Cardiac muscle cell (in vitro differentiated cells and primary cell): ENCODE measurements at regions not wholly inside any gene's neighbourhood (a gene's known extent, or its start where the extent isn't known, plus 50 kb on each side); places are given as distances from the start of the nearest gene placed in this dataset.

Experiments used
- DNase-seq, 2 donors: peaks; one replicate each; pipeline versions ENCODE4 v3.0.0 to v3.0.0-alpha.2; 2010 to 2017; ENCODE audit warnings: low read depth in 1 of 2, low spot score in 1 of 2
- H3K27ac ChIP-seq: fragments of 200-600 bp; sonication (generic); 2 replicates; pipeline ENCODE4 v1.5.1; 2016
- H3K27me3 ChIP-seq: fragments of 200-600 bp; sonication (generic); 2 replicates; pipeline ENCODE4 v1.6.0; 2016; ENCODE audit warnings: control low read depth
- H3K36me3 ChIP-seq: fragments of 200-600 bp; sonication (generic); 2 replicates; pipeline ENCODE4 v1.5.1; 2016; ENCODE audit warnings: control low read depth
- H3K4me1 ChIP-seq: fragments of 200-600 bp; sonication (generic); 2 replicates; pipeline ENCODE4 v1.8.1; 2017; ENCODE audit warnings: low read depth, mild to moderate bottlenecking, mixed run types
- H3K4me3 ChIP-seq: fragments of 200-600 bp; sonication (generic); 2 replicates; pipeline ENCODE4 v1.5.1; 2016; ENCODE audit warnings: mild to moderate bottlenecking
- H3K9me3 ChIP-seq: fragments of 200-600 bp; sonication (generic); 2 replicates; pipeline ENCODE4 v1.5.1; 2017; ENCODE audit warnings: low read depth, mild to moderate bottlenecking, control low read depth
- CTCF ChIP-seq: IDR thresholded peaks from 2 replicates; pipeline ENCODE4 v1.5.1; 2012; ENCODE audit warnings: low read depth, mild to moderate bottlenecking, low read length

- no peaks in the 10 kb centered on the region for H3K27me3 ChIP-seq
- DNase-seq = peak in 1 of 2 donors; percentile 2
Observed at GRCh38 chr4:24278693-24279092, 305.7 kb downstream of the DHX15 start.

GRCh38 chr4:24274381-24274941, 309.9 kb downstream of the DHX15 start:
- no peaks in the 10 kb centered on the region for H3K36me3 ChIP-seq
- no peaks in the 10 kb centered on the region for H3K4me1 ChIP-seq
- TF ChIP-seq CTCF = no peak
- no peaks in the 10 kb centered on the region for H3K27me3 ChIP-seq
- H3K27ac ChIP-seq = no peak overlapping the region
- no peak overlapping the region for H3K4me3 ChIP-seq
- DNase-seq = peak in 1 of 2 donors; percentile 3
- no peaks in the 10 kb centered on the region for H3K9me3 ChIP-seq

More at GRCh38 chr4:24278693-24279092, 305.7 kb downstream of the DHX15 start:
- no peak for TF ChIP-seq CTCF
- H3K4me3 ChIP-seq = no peak overlapping the region
- no peak overlapping the region for H3K27ac ChIP-seq
- no peaks in the 10 kb centered on the region for H3K4me1 ChIP-seq
- H3K36me3 ChIP-seq = no peaks in the 10 kb centered on the region
- H3K9me3 ChIP-seq = no peaks in the 10 kb centered on the region

GRCh38 chr4:24273136-24273535, 311.2 kb downstream of the DHX15 start:
- Histone ChIP-seq H3K27me3 (no peaks in the 10 kb centered on the region), H3K36me3 (no peaks in the 10 kb centered on the region), H3K9me3 (no peaks in the 10 kb centered on the region), H3K4me1 (no peaks in the 10 kb centered on the region), H3K4me3 (no peak overlapping the region), H3K27ac (no peak overlapping the region)
- DNase-seq = no peak
- no peak for TF ChIP-seq CTCF

- Histone ChIP-seq H3K27ac (no peak overlapping the region), H3K36me3 (no peaks in the 10 kb centered on the region), H3K4me1 (peaks cover under 1% of the 10 kb centered on the region), H3K27me3 (no peaks in the 10 kb centered on the region), H3K9me3 (no peaks in the 10 kb centered on the region), H3K4me3 (no peak overlapping the region)
- peak in 1 of 2 donors; percentile 49 for DNase-seq
- no peak for TF ChIP-seq CTCF
Observed at GRCh38 chr4:24266951-24267722, 317.2 kb downstream of the DHX15 start.

GRCh38 chr4:24265989-24266388, 318.4 kb downstream of the DHX15 start:
- no peaks in the 10 kb centered on the region for H3K27me3 ChIP-seq
- no peak for DNase-seq
- H3K4me3 ChIP-seq = no peak overlapping the region
- no peaks in the 10 kb centered on the region for H3K36me3 ChIP-seq
- no peak for TF ChIP-seq CTCF
- H3K9me3 ChIP-seq = no peaks in the 10 kb centered on the region
- H3K27ac ChIP-seq = no peak overlapping the region
- H3K4me1 ChIP-seq = peaks cover 7% of the 10 kb centered on the region
